Stomach (tissue), 8 donors: ENCODE measurements at regions not wholly inside any gene's neighbourhood (a gene's known extent, or its start where the extent isn't known, plus 50 kb on each side); places are given as distances from the start of the nearest gene placed in this dataset.

Source experiments
- DNase-seq, 2 donors: peaks; one replicate each; pipeline versions ENCODE4 v3.0.0 to v3.0.0-alpha.2; 2013 to 2019
- H3K27ac ChIP-seq, 5 donors: fragments of 200-600 bp in 4 of 5; sonication (generic) in 4 of 5; one replicate each; pipeline ENCODE4 v1.5.1; 2013 to 2019; ENCODE audit warnings: mild to moderate bottlenecking in 1 of 5, moderate library complexity in 1 of 5
- H3K27me3 ChIP-seq, 3 donors: fragments of 200-600 bp; sonication (generic); one replicate each; pipeline ENCODE4 v1.5.1; 2017 to 2019; ENCODE audit warnings: mixed run types in 1 of 3
- H3K36me3 ChIP-seq, 4 donors: fragments of 200-600 bp; sonication (generic); 1 replicate in 3 of 4; 2 replicates in 1 of 4; pipeline ENCODE4 v1.5.1; 2016 to 2019
- H3K4me1 ChIP-seq, 4 donors: fragments of 200-600 bp; sonication (generic); one replicate each; pipeline ENCODE4 v1.5.1; 2016 to 2019
- H3K4me3 ChIP-seq, 4 donors: fragments of 200-600 bp; sonication (generic) in 3 of 4; one replicate each; pipeline ENCODE4 v1.5.1; 2016 to 2019; ENCODE audit warnings: mild to moderate bottlenecking in 1 of 4
- H3K9me3 ChIP-seq, 4 donors: fragments of 200-600 bp; sonication (generic); one replicate each; pipeline ENCODE4 v1.5.1; 2016 to 2019
- CTCF ChIP-seq, 7 experiments: fragments of 450-650 bp in 4 of 7; fragments of 200-600 bp in 3 of 7; sonication (generic) in 3 of 7; IDR thresholded peaks; one replicate each; pipeline ENCODE4 v1.5.1; 2016 to 2019; ENCODE audit warnings: antibody characterized with exemption in 7 of 7, control low read depth in 2 of 7, mild to moderate bottlenecking in 1 of 7
- EP300 ChIP-seq: sonication (generic); formaldehyde crosslinking; IDR thresholded peaks from one replicate; pipeline ENCODE4 v1.6.1; 2017; ENCODE audit warnings: antibody characterized with exemption
- POLR2A ChIP-seq, 4 donors: fragments of 450-650 bp; IDR thresholded peaks; one replicate each; pipeline ENCODE4 v1.6.1; 2016; ENCODE audit warnings: antibody characterized with exemption in 4 of 4, control low read depth in 2 of 4, mild to moderate bottlenecking in 1 of 4, moderate library complexity in 1 of 4
- POLR2AphosphoS5 ChIP-seq, 3 donors: sonication (generic); formaldehyde crosslinking; IDR thresholded peaks; one replicate each; pipeline ENCODE4 v1.6.1; 2016; ENCODE audit warnings: antibody characterized with exemption in 3 of 3
- WGBS, 5 donors: extraction: QIAGEN DNeasy Blood & Tissue Kit in 3 of 5; methylation state at CpG; one replicate each; pipeline versions ENCODE4 v1.1.5 to v1.1.7; 2013 to 2018; 5-methylcytosine and 5-hydroxymethylcytosine counted together
- intact Hi-C: fragments of 100-400 bp; cut with DNase I; formaldehyde crosslinking; loops from one replicate; pipeline ENCODE4 v1.15.1; 2023; ENCODE audit warnings: low total_unique reads
- donor health status: healthy with polysubstance abuse.
- donor health status: Bipolar disorder and iron deficiency.
- donor health status: healthy.

- H3K27ac ChIP-seq: no peak overlapping the region
- H3K9me3 ChIP-seq: no peaks in the 10 kb centered on the region
- WGBS, 5 donors: 87 to 94% (median 91%) methylated on average over 4 of the region's 4 CpGs
- no peak for TF ChIP-seq POLR2A (IDR thresholded peaks at IDR 0.05)
- TF ChIP-seq EP300: no peak
- TF ChIP-seq POLR2AphosphoS5 (IDR thresholded peaks at IDR 0.05): no peak
- TF ChIP-seq CTCF (IDR thresholded peaks at IDR 0.05): no peak
- H3K4me3 ChIP-seq: no peak overlapping the region
- no peaks in the 10 kb centered on the region for H3K27me3 ChIP-seq
- no peaks in the 10 kb centered on the region for H3K36me3 ChIP-seq
- intact Hi-C loops: no loop called here
- H3K4me1 ChIP-seq: no peaks in the 10 kb centered on the region
- no peak for DNase-seq
Measured at GRCh38 chr6:147817042-147817689, 308.7 kb downstream of the SAMD5 start.

GRCh38 chr6:147820520-147820919 is 312.0 kb downstream of the SAMD5 start:
- Histone ChIP-seq H3K27me3 (no peaks in the 10 kb centered on the region), H3K27ac (no peak overlapping the region), H3K4me3 (no peak overlapping the region), H3K36me3 (no peaks in the 10 kb centered on the region), H3K9me3 (no peaks in the 10 kb centered on the region), H3K4me1 (no peaks in the 10 kb centered on the region)
- DNase-seq: no peak
- TF ChIP-seq POLR2AphosphoS5 (IDR thresholded peaks at IDR 0.05) (no peak), EP300 (no peak), CTCF (IDR thresholded peaks at IDR 0.05) (no peak), POLR2A (IDR thresholded peaks at IDR 0.05) (no peak)
- 42 to 59% (median 53%) methylated on average over 6 of the region's 6 CpGs for WGBS, 5 donors
- intact Hi-C loops: no loop called here

GRCh38 chr6:147821295-147821897 is 312.9 kb downstream of the SAMD5 start:
- intact Hi-C loops: no loop called here
- TF ChIP-seq CTCF (IDR thresholded peaks at IDR 0.05) (no peak), POLR2A (IDR thresholded peaks at IDR 0.05) (no peak), POLR2AphosphoS5 (IDR thresholded peaks at IDR 0.05) (no peak), EP300 (no peak)
- Histone ChIP-seq H3K9me3 (no peaks in the 10 kb centered on the region), H3K36me3 (no peaks in the 10 kb centered on the region), H3K27ac (no peak overlapping the region), H3K4me1 (no peaks in the 10 kb centered on the region), H3K27me3 (no peaks in the 10 kb centered on the region), H3K4me3 (no peak overlapping the region)
- no peak for DNase-seq
- 70 to 82% (median 81%) methylated on average over 14 of the region's 14 CpGs for WGBS, 5 donors

- no peaks in the 10 kb centered on the region for H3K9me3 ChIP-seq
- intact Hi-C loops: no loop called here
- H3K4me3 ChIP-seq: no peak overlapping the region
- no peak for TF ChIP-seq EP300
- no peak for TF ChIP-seq POLR2A (IDR thresholded peaks at IDR 0.05)
- no peak for TF ChIP-seq CTCF (IDR thresholded peaks at IDR 0.05)
- TF ChIP-seq POLR2AphosphoS5 (IDR thresholded peaks at IDR 0.05): no peak
- no peak overlapping the region for H3K27ac ChIP-seq
- H3K4me1 ChIP-seq: peaks cover 0 to 6% (median 0%) of the 10 kb centered on the region in 4 donors
- WGBS, 5 donors: 68 to 86% (median 73%) methylated on average over 2 of the region's 2 CpGs
- no peaks in the 10 kb centered on the region for H3K27me3 ChIP-seq
- DNase-seq: no peak
- no peaks in the 10 kb centered on the region for H3K36me3 ChIP-seq
Measured at GRCh38 chr6:147823936-147824335, 315.4 kb downstream of the SAMD5 start.
